PC-3 (cell line): ENCODE measurements at regions not wholly inside any gene's neighbourhood (a gene's known extent, or its start where the extent isn't known, plus 50 kb on each side); places are given as distances from the start of the nearest gene placed in this dataset.

Experiments used
- EZH2phosphoT487 ChIP-seq: fragments of 300-600 bp; sonication (generic); IDR thresholded peaks from 2 replicates; pipeline ENCODE4 v1.6.1; 2018; ENCODE audit warnings: mild to moderate bottlenecking, antibody characterized with exemption, low read length, borderline replicate concordance
- TF ChIP-seq, protein P1 (sequence below): fragments of 300-600 bp; sonication (generic); conservative IDR thresholded peaks from 2 replicates; pipeline ENCODE4 v1.5.1; 2017; ENCODE audit warnings: antibody characterized with exemption, low read depth, mild to moderate bottlenecking, low read length

DNA sequence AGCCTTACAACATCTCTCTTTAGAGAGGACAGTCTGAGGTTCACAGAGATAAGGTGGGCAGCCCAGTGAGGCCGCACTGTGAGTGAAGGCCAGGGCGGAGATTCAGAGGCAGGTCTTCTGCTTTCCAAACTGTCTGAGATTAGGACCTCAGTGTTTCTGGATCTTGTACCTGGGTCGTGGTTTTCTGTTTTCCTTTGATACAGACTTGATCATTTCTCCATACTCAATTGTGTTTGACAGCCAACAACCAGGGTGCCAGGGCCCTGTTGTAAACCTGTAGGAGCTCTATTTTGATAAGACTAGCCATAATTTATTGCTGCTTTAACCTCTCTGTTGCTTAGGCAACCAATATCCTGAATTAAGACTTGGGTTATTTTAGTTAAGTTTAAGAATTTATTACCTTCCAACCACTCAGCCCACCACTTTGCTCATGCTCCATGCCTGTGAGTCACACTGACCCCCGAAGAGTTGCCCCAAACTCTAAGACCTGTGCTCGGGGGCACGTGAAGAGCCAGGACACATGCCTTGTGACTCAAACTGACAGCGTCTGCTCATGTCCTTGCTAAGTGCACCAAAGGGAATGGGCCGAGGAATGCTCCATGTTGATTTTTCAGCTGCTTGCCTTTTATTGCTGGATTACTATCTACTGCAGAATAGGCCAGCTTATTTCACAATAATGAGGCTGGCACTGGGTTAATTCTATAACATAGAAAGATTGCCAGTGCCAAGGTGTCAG is 248.6 kb downstream of the BCL2 start:
- TF ChIP-seq, protein P1, sequence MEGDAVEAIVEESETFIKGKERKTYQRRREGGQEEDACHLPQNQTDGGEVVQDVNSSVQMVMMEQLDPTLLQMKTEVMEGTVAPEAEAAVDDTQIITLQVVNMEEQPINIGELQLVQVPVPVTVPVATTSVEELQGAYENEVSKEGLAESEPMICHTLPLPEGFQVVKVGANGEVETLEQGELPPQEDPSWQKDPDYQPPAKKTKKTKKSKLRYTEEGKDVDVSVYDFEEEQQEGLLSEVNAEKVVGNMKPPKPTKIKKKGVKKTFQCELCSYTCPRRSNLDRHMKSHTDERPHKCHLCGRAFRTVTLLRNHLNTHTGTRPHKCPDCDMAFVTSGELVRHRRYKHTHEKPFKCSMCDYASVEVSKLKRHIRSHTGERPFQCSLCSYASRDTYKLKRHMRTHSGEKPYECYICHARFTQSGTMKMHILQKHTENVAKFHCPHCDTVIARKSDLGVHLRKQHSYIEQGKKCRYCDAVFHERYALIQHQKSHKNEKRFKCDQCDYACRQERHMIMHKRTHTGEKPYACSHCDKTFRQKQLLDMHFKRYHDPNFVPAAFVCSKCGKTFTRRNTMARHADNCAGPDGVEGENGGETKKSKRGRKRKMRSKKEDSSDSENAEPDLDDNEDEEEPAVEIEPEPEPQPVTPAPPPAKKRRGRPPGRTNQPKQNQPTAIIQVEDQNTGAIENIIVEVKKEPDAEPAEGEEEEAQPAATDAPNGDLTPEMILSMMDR, result no peak
- no peak for TF ChIP-seq EZH2phosphoT487
